Endothelial cell of umbilical vein (primary cell): ENCODE measurements at regions not wholly inside any gene's neighbourhood (a gene's known extent, or its start where the extent isn't known, plus 50 kb on each side); places are given as distances from the start of the nearest gene placed in this dataset.

Experiments used
- BruUV-seq: library from RNA; stranded (reverse); fragments of 400-500 nt; replicated peaks from 2 replicates; lab custom pipeline; 2021; lab: Mats Ljungman, UMichigan
- CTCF ChIA-PET: fragments of 300-600, 350-600 bp; sonication (Branson Sonifier 250); formaldehyde crosslinking; loops from one replicate; lab custom pipeline; 2021; ENCODE audit warnings: antibody characterized with exemption, inconsistent platforms; lab: Charles Lee
- POLR2A ChIA-PET: fragments of 300-600, 350-600 bp; sonication (Branson Sonifier 250); formaldehyde crosslinking; loops from one replicate; lab custom pipeline; 2021; ENCODE audit warnings: antibody characterized with exemption, inconsistent platforms; lab: Charles Lee
- DNase-seq: peaks from one replicate; pipeline ENCODE4 v3.0.0-alpha.2; 2011; ENCODE audit warnings: low read depth, low spot score
- FAIRE-seq: peaks from 2 replicates; lab custom pipeline; 2011; peaks lifted over from hg19 to GRCh38; lab: Jason Lieb, UNC
- H2AFZ ChIP-seq: 2 replicates; pipeline ENCODE4 v1.6.0; 2012; ENCODE audit warnings: low read depth, low read length, control low read depth, inconsistent platforms
- H3K27ac ChIP-seq: 2 replicates; pipeline ENCODE4 v1.5.1; 2011; ENCODE audit warnings: low read depth, mild to moderate bottlenecking, control low read depth, low read length, moderate library complexity; ENCODE audit not compliant: insufficient read depth
- H3K27me3 ChIP-seq, 2 experiments: 2 replicates each; pipeline versions ENCODE4 v1.6.0 to v1.6.1; 2011; ENCODE audit warnings: low read length in 2 of 2, mixed read lengths in 1 of 2; ENCODE audit not compliant: control insufficient read depth in 2 of 2, insufficient read depth in 2 of 2
- H3K36me3 ChIP-seq, 2 experiments: 2 replicates in 1 of 2; 3 replicates in 1 of 2; pipeline ENCODE4 v1.5.1; 2011; ENCODE audit warnings: low read length in 2 of 2, mild to moderate bottlenecking in 1 of 2, moderate library complexity in 1 of 2; ENCODE audit not compliant: control insufficient read depth in 2 of 2, insufficient read depth in 2 of 2; ENCODE audit errors: extremely low read depth in 1 of 2
- H3K4me1 ChIP-seq: 3 replicates; pipeline ENCODE4 v1.5.1; 2011; ENCODE audit warnings: mild to moderate bottlenecking, low read length; ENCODE audit not compliant: control insufficient read depth, insufficient read depth; ENCODE audit errors: extremely low read depth
- H3K4me2 ChIP-seq: 2 replicates; pipeline ENCODE4 v1.6.1; 2011; ENCODE audit warnings: low read length, control low read depth, mixed read lengths; ENCODE audit not compliant: insufficient read depth
- H3K4me3 ChIP-seq, 3 experiments: fragments of 200-600 bp in 1 of 3; sonication (generic), shearing (Covaris generic) in 1 of 3; replicated peaks in 1 of 3; 2 replicates each; pipeline ENCODE4 v1.5.1; 2011 to 2016; ENCODE audit warnings: control low read depth in 3 of 3, low read length in 3 of 3, mild to moderate bottlenecking in 2 of 3, inconsistent platforms in 1 of 3, low read depth in 1 of 3, moderate library complexity in 1 of 3; ENCODE audit not compliant: insufficient read depth in 1 of 3
- H3K79me2 ChIP-seq: 2 replicates; pipeline ENCODE4 v1.6.0; 2012; ENCODE audit warnings: low read length, inconsistent platforms; ENCODE audit not compliant: control insufficient read depth, insufficient read depth
- H3K9ac ChIP-seq: replicated peaks from 2 replicates; pipeline ENCODE3; 2011; ENCODE audit warnings: low read length, control low read depth; ENCODE audit not compliant: insufficient read depth; ENCODE audit errors: extremely low read depth
- H3K9me1 ChIP-seq: replicated peaks from 3 replicates; pipeline ENCODE4 v1.6.0; 2011; ENCODE audit warnings: mild to moderate bottlenecking, low read length; ENCODE audit not compliant: control insufficient read depth, insufficient read depth; ENCODE audit errors: extremely low read depth
- H3K9me3 ChIP-seq: replicated peaks from 2 replicates; pipeline ENCODE4 v1.5.1; 2012; ENCODE audit warnings: low read length, inconsistent platforms; ENCODE audit not compliant: control insufficient read depth, insufficient read depth
- H4K20me1 ChIP-seq: replicated peaks from 2 replicates; pipeline ENCODE3; 2011; ENCODE audit warnings: mild to moderate bottlenecking, low read length; ENCODE audit not compliant: control insufficient read depth, insufficient read depth; ENCODE audit errors: extremely low read depth
- MYC ChIP-seq: IDR thresholded peaks from one replicate; pipeline ENCODE4 v1.6.1; 2011; ENCODE audit warnings: mild to moderate bottlenecking, low read depth, low read length
- dilution Hi-C: fragments of 300-500 bp; cut with MboI; formaldehyde crosslinking; loops from one replicate; pipeline ENCODE4 v1.15.0; 2019; ENCODE audit warnings: low sequenced_read_pairs; ENCODE audit not compliant: extremely low pct_ligation_motif_present
- intact Hi-C: fragments of 100-400 bp; cut with micrococcal nuclease; formaldehyde crosslinking; loops from one replicate; pipeline ENCODE4 v1.10.0; 2022
- TF ChIP-seq, protein P1 (sequence below): IDR thresholded peaks from 2 replicates; pipeline ENCODE4 v1.6.1; 2011; ENCODE audit not compliant: insufficient read depth, insufficient read length

DNA sequence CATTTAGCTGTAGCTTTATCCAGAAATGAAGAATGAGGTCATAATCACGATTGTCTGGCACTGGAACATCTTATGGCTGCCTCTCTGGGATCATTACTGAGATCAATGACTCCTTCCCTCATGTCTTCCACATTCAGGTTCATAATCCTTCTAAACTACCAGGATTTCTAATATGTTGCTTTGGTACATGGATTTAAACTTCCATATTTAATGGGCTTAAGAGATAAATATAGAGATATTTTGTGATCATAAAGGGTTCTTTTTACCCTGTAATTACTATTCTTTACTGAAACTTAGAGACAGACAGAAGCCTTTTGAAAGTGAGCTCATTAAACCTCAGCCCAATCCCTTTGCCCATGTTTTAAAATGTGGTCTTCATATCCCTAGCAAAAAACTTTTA, 575.4 kb upstream of the ALCAM start:
- Histone ChIP-seq H4K20me1 (no peaks in the 10 kb centered on the region), H3K36me3 (no peaks in the 10 kb centered on the region), H3K79me2 (no peaks in the 10 kb centered on the region), H3K27ac (no peak overlapping the region), H3K4me2 (no peak overlapping the region), H3K9ac (no peak overlapping the region), H3K4me1 (no peaks in the 10 kb centered on the region), H3K4me3 (no peak overlapping the region), H3K9me3 (no peaks in the 10 kb centered on the region), H3K9me1 (no peaks in the 10 kb centered on the region), H2AFZ (no peak overlapping the region), H3K27me3 (no peaks in the 10 kb centered on the region)
- ChIA-PET CTCF (no interaction called here), POLR2A (no interaction called here)
- dilution Hi-C loops (no loop called here), intact Hi-C loops (no loop called here)
- TF ChIP-seq, protein P1, sequence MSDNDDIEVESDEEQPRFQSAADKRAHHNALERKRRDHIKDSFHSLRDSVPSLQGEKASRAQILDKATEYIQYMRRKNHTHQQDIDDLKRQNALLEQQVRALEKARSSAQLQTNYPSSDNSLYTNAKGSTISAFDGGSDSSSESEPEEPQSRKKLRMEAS, result no peak
- no TSS peak for BruUV-seq
- no peak for DNase-seq
- no peak for FAIRE-seq

DNA sequence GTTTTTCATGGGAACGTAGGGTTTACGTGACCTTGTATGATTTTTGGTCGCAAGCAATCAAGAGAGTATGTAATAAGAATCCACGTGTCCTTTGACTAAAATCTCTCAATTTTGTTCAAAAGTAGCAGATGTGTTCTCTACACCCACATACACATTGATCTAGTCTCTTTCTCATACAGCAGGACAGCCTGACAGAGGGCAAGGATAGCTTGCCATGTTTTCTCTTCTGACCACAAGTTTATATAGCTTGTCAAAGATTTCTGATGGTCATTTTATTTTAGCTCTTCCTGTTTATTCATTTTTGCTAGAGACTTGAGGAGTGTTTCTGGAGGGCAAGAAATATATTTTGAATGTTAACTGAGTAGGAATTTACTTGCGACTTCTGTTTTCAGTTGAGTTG, 570.2 kb upstream of the ALCAM start:
- dilution Hi-C loops (no loop called here), intact Hi-C loops (no loop called here)
- no peak overlapping the region for H3K27ac ChIP-seq
- BruUV-seq, result no TSS peak
- POLR2A ChIA-PET, result no interaction called here
- DNase-seq (no peak), FAIRE-seq (no peak)
- no peaks in the 10 kb centered on the region for H3K36me3 ChIP-seq
- no peak overlapping the region for H2AFZ ChIP-seq
- H3K79me2 ChIP-seq, result no peaks in the 10 kb centered on the region
- no peaks in the 10 kb centered on the region for H3K4me1 ChIP-seq
- no peak overlapping the region for H3K4me3 ChIP-seq
- no peaks in the 10 kb centered on the region for H4K20me1 ChIP-seq
- H3K27me3 ChIP-seq, result no peaks in the 10 kb centered on the region
- H3K9me3 ChIP-seq, result no peaks in the 10 kb centered on the region
- no peak overlapping the region for H3K9ac ChIP-seq
- CTCF ChIA-PET, result no interaction called here
- H3K4me2 ChIP-seq, result no peak overlapping the region
- TF ChIP-seq, protein P1, result no peak
- no peak for TF ChIP-seq MYC
- no peaks in the 10 kb centered on the region for H3K9me1 ChIP-seq
